SK-N-SH (cell line): ENCODE measurements at regions not wholly inside any gene's neighbourhood (a gene's known extent, or its start where the extent isn't known, plus 50 kb on each side); places are given as distances from the start of the nearest gene placed in this dataset.
A peak's percentile ranks its signal among the peaks of the same experiment; 100 is the strongest.

Source experiments
- CTCF ChIA-PET: fragments of 300-600, 350-600 bp; formaldehyde crosslinking; extraction: SDS; loops from one replicate; lab custom pipeline; 2021; lab: Yijun Ruan, JAX
- POLR2A ChIA-PET: fragments of 350-600 bp; sonication (Branson Sonifier 250); formaldehyde crosslinking; extraction: SDS; loops from one replicate; lab custom pipeline; 2020; ENCODE audit warnings: antibody characterized with exemption, inconsistent platforms; lab: Yijun Ruan, JAX
- DNase-seq: peaks from one replicate; pipeline ENCODE4 v3.0.0; 2012
- H2AFZ ChIP-seq: fragments of 200-600 bp; sonication (generic); 2 replicates; pipeline ENCODE4 v1.8.1; 2016; ENCODE audit warnings: antibody characterized with exemption, mild to moderate bottlenecking, low read depth
- H3F3A ChIP-seq: fragments of 200-600 bp; sonication (generic); replicated peaks from 2 replicates; pipeline ENCODE3; 2016; ENCODE audit warnings: antibody characterized with exemption, mild to moderate bottlenecking; ENCODE audit not compliant: insufficient read depth
- H3K27ac ChIP-seq, 2 experiments: fragments of 200-500 bp in 1 of 2; fragments of 200-600 bp in 1 of 2; sonication (Bioruptor generic) in 1 of 2; sonication (generic), shearing (Covaris generic) in 1 of 2; 2 replicates each; pipeline versions ENCODE4 v1.5.1 to v1.6.1; 2014 to 2016; ENCODE audit warnings: low read depth in 2 of 2, inconsistent platforms in 1 of 2, low read length in 1 of 2, mild to moderate bottlenecking in 1 of 2, mixed read lengths in 1 of 2
- H3K27me3 ChIP-seq: fragments of 200-600 bp; sonication (generic), shearing (Covaris generic); 2 replicates; pipeline ENCODE4 v1.6.1; 2016; ENCODE audit warnings: mixed run types; ENCODE audit not compliant: insufficient read depth
- H3K36me3 ChIP-seq, 2 experiments: fragments of 200-500 bp in 1 of 2; fragments of 200-600 bp in 1 of 2; sonication (Bioruptor generic) in 1 of 2; sonication (generic) in 1 of 2; replicated peaks in 1 of 2; 2 replicates each; pipeline versions ENCODE3 to v1.5.1; 2014 to 2016; ENCODE audit warnings: low read length in 1 of 2, mild to moderate bottlenecking in 1 of 2; ENCODE audit not compliant: insufficient read depth in 2 of 2, control insufficient read depth in 1 of 2
- H3K4me1 ChIP-seq, 2 experiments: fragments of 200-500 bp in 1 of 2; fragments of 200-600 bp in 1 of 2; sonication (Bioruptor generic) in 1 of 2; sonication (generic), shearing (Covaris generic) in 1 of 2; 2 replicates each; pipeline versions ENCODE4 v1.5.1 to v1.6.1; 2014 to 2016; ENCODE audit warnings: low read depth in 1 of 2, low read length in 1 of 2, mixed run types in 1 of 2; ENCODE audit not compliant: insufficient read depth in 2 of 2, control insufficient read depth in 1 of 2
- H3K4me2 ChIP-seq: fragments of 200-600 bp; sonication (generic), shearing (Covaris generic); 2 replicates; pipeline ENCODE4 v1.6.1; 2017; ENCODE audit warnings: mixed run types
- H3K4me3 ChIP-seq, 2 experiments: fragments of 200-500 bp in 1 of 2; fragments of 200-600 bp in 1 of 2; sonication (Bioruptor generic) in 1 of 2; sonication (generic), shearing (Covaris generic) in 1 of 2; 2 replicates each; pipeline versions ENCODE4 v1.5.1 to v1.8.1; 2014 to 2016; ENCODE audit warnings: low read depth in 2 of 2, inconsistent platforms in 1 of 2, low read length in 1 of 2, mild to moderate bottlenecking in 1 of 2, mixed read lengths in 1 of 2, moderate library complexity in 1 of 2
- H3K79me2 ChIP-seq: fragments of 200-600 bp; sonication (generic); 2 replicates; pipeline ENCODE4 v1.8.1; 2017; ENCODE audit warnings: mild to moderate bottlenecking; ENCODE audit not compliant: insufficient read depth
- H3K9ac ChIP-seq: fragments of 200-600 bp; sonication (generic); 2 replicates; pipeline ENCODE4 v1.6.1; 2017; ENCODE audit warnings: mixed run types
- H3K9me2 ChIP-seq: fragments of 200-600 bp; sonication (generic); 2 replicates; pipeline ENCODE4 v1.6.1; 2017; ENCODE audit warnings: mixed run types
- H3K9me3 ChIP-seq: fragments of 200-600 bp; sonication (generic); 2 replicates; pipeline ENCODE4 v1.6.1; 2017; ENCODE audit warnings: mixed run types, mild to moderate bottlenecking, moderate library complexity
- H4K20me1 ChIP-seq: fragments of 200-600 bp; sonication (generic); 2 replicates; pipeline ENCODE4 v1.6.1; 2017; ENCODE audit warnings: mild to moderate bottlenecking, mixed run types; ENCODE audit not compliant: insufficient read depth
- EP300 ChIP-seq, 2 experiments: IDR thresholded peaks; 2 replicates each; pipeline versions ENCODE4 v1.4.0 to v1.6.1; 2012; ENCODE audit warnings: borderline replicate concordance in 1 of 2, low read depth in 1 of 2, low read length in 1 of 2
- EZH2phosphoT487 ChIP-seq: fragments of 200-600 bp; sonication (generic); IDR thresholded peaks from 2 replicates; pipeline ENCODE4 v1.6.1; 2017; ENCODE audit warnings: low read depth, mixed run types, mild to moderate bottlenecking, antibody characterized with exemption, moderate library complexity, borderline replicate concordance
- FOXJ3 ChIP-seq: sonication (generic); formaldehyde crosslinking; IDR thresholded peaks from 2 replicates; pipeline ENCODE4 v1.5.1; 2020; ENCODE audit warnings: mild to moderate bottlenecking, missing genetic modification reagents
- GABPA ChIP-seq: IDR thresholded peaks from 2 replicates; pipeline ENCODE4 v1.4.0; 2012; ENCODE audit warnings: low read depth, mild to moderate bottlenecking
- GATA2 ChIP-seq: sonication (generic); formaldehyde crosslinking; IDR thresholded peaks from 2 replicates; pipeline ENCODE4 v1.5.0; 2020; ENCODE audit warnings: mild to moderate bottlenecking, missing genetic modification reagents
- MEF2A ChIP-seq: IDR thresholded peaks from 2 replicates; pipeline ENCODE4 v1.4.0; 2012; ENCODE audit warnings: low read depth, borderline replicate concordance
- MXI1 ChIP-seq: IDR thresholded peaks from 2 replicates; pipeline ENCODE4 v1.6.1; 2012; ENCODE audit warnings: mild to moderate bottlenecking, low read depth, low read length, improper control_type of control experiment
- NFIC ChIP-seq: IDR thresholded peaks from 2 replicates; pipeline ENCODE4 v1.4.0; 2012; ENCODE audit warnings: borderline replicate concordance
- NRF1 ChIP-seq: IDR thresholded peaks from 2 replicates; pipeline ENCODE4 v1.6.1; 2012; ENCODE audit warnings: low read depth, mild to moderate bottlenecking, low read length
- POLR2AphosphoS5 ChIP-seq: IDR thresholded peaks from 2 replicates; pipeline ENCODE4 v1.6.1; 2012; ENCODE audit warnings: low read depth, low read length
- RXRA ChIP-seq: IDR thresholded peaks from 2 replicates; pipeline ENCODE4 v1.4.0; 2012; ENCODE audit warnings: low read depth, mild to moderate bottlenecking, borderline replicate concordance
- SIN3A ChIP-seq: IDR thresholded peaks from 2 replicates; pipeline ENCODE4 v1.6.1; 2012; ENCODE audit warnings: low read depth, mild to moderate bottlenecking, low read length, moderate library complexity, borderline replicate concordance
- TAF1 ChIP-seq: IDR thresholded peaks from 2 replicates; pipeline ENCODE4 v1.6.1; 2012; ENCODE audit warnings: low read depth, mild to moderate bottlenecking, low read length, moderate library complexity, borderline replicate concordance
- TCF12 ChIP-seq: IDR thresholded peaks from 2 replicates; pipeline ENCODE4 v1.4.0; 2012
- TEAD4 ChIP-seq: IDR thresholded peaks from 2 replicates; pipeline ENCODE4 v1.4.0; 2012; ENCODE audit warnings: mild to moderate bottlenecking, borderline replicate concordance; ENCODE audit not compliant: insufficient read depth
- YY1 ChIP-seq: IDR thresholded peaks from 2 replicates; pipeline ENCODE4 v1.4.0; 2012; ENCODE audit warnings: low read depth, mild to moderate bottlenecking
- WGBS: methylation state at CpG from one replicate; pipeline ENCODE4 v1.1.6; 2017; ENCODE audit warnings: low lambda C conversion rate; 5-methylcytosine and 5-hydroxymethylcytosine counted together
- TF ChIP-seq, protein P1 (sequence below): IDR thresholded peaks from 2 replicates; pipeline ENCODE4 v1.4.0; 2012; ENCODE audit warnings: low read depth
- TF ChIP-seq, protein P2 (sequence below): IDR thresholded peaks from 2 replicates; pipeline ENCODE4 v1.4.0; 2012; ENCODE audit warnings: low read depth, borderline replicate concordance
- TF ChIP-seq, protein P3 (sequence below): fragments of 150-350 bp; IDR thresholded peaks from 2 replicates; pipeline ENCODE4 v1.6.1; 2016; ENCODE audit warnings: mild to moderate bottlenecking, low read depth, low read length
- TF ChIP-seq, protein P4 (sequence below): IDR thresholded peaks from 2 replicates; pipeline ENCODE4 v1.4.0; 2012; ENCODE audit warnings: low read depth, borderline replicate concordance

DNA sequence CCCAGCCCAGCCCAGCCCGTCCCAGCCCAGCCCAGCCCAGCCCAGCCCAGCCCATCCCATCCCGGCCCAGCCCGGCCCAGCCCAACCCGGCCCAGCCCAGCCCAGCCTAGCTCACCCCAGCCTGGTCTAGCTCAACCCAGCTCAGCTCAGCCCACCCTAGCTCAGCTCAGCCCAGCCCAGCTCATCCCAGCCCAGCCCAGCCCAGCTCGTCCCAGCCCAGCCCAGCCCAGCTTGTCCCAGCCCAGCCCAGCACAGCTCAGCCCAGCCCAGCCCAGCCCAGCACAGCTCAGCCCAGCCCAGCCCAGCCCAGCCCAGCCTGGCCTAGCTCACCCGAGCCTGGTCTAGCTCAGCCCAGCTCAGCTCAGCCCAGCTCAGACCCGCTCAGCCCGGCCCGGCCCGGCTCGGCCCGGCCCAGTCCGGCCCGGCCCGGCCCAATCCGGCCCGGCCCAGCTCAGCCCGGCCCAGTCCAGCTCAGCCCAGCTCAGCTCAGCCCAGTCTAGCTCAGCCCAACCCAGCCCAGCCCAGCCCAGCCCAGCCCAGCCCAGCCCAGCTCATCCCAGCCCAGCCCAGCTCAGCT, 184.7 kb downstream of the TMEM121 start:
- Histone ChIP-seq H3K27me3 (no peaks in the 10 kb centered on the region), H3F3A (no peaks in the 10 kb centered on the region), H4K20me1 (no peaks in the 10 kb centered on the region), H3K4me1 (no peaks in the 10 kb centered on the region; a peak in 1 of 4 replicates)
- TF ChIP-seq EZH2phosphoT487 (no peak), TAF1 (no peak), NRF1 (no peak), TCF12 (no peak), GABPA (no peak), GATA2 (CRISPR knock-in tag) (no peak), NFIC (no peak), RXRA (no peak), TEAD4 (no peak), SIN3A (no peak)
- TF ChIP-seq, protein P1, sequence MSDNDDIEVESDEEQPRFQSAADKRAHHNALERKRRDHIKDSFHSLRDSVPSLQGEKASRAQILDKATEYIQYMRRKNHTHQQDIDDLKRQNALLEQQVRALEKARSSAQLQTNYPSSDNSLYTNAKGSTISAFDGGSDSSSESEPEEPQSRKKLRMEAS: no peak
- TF ChIP-seq, protein P2, sequence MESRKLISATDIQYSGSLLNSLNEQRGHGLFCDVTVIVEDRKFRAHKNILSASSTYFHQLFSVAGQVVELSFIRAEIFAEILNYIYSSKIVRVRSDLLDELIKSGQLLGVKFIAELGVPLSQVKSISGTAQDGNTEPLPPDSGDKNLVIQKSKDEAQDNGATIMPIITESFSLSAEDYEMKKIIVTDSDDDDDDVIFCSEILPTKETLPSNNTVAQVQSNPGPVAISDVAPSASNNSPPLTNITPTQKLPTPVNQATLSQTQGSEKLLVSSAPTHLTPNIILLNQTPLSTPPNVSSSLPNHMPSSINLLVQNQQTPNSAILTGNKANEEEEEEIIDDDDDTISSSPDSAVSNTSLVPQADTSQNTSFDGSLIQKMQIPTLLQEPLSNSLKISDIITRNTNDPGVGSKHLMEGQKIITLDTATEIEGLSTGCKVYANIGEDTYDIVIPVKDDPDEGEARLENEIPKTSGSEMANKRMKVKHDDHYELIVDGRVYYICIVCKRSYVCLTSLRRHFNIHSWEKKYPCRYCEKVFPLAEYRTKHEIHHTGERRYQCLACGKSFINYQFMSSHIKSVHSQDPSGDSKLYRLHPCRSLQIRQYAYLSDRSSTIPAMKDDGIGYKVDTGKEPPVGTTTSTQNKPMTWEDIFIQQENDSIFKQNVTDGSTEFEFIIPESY: no peak
- TF ChIP-seq, all 33 proteins: peak for 0
- CTCF ChIA-PET: no interaction called here
- Histone ChIP-seq H3K9me3 (no peaks in the 10 kb centered on the region), H3K79me2 (no peaks in the 10 kb centered on the region), H3K4me2 (no peak overlapping the region), H3K4me3 (no peak overlapping the region), H3K9ac (no peak overlapping the region), H3K27ac (no peak overlapping the region), H2AFZ (no peak overlapping the region), H3K9me2 (no peaks in the 10 kb centered on the region), H3K36me3 (no peaks in the 10 kb centered on the region)
- 20% methylated on average over 1 of the region's 18 CpGs for WGBS
- no peak for DNase-seq
- POLR2A ChIA-PET: no interaction called here

DNA sequence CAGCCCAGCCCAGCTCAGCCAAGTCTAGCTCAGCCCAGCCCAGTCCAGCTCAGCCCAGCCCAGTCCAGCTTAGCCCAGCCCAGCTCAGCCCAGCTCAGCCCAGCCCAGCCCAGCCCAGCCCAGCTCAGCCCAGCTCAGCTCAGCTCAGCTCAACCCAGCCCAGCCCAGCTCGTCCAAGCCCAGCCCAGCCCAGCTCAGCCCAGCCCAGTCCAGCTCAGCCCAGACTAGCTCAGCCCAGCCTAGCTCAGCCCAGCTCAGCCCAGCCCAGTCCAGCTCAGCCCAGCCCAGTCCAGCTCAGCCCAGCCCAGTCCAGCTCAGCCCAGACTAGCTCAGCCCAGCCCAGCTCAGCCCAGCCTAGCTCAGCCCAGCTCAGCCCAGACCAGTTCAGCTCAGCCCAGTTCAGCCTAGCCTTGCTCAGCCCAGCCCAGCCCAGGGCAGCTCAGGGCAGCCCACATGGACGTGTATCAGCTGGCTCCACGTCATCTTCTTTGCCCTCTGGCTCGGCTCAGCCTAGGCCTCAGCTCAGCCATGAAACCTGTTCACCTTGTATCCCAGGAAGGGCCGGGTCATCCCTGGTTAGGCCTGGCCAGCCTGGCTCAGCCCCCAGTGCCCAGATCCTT, 185.6 kb downstream of the TMEM121 start:
- Histone ChIP-seq H3K27me3 (no peaks in the 10 kb centered on the region), H3K9me3 (no peaks in the 10 kb centered on the region), H3K27ac (peak overlapping the region in 1 of 2 experiments; percentile 61; a peak in 2 of 4 replicates), H3K4me2 (no peak overlapping the region), H3K36me3 (no peaks in the 10 kb centered on the region), H3K9me2 (no peaks in the 10 kb centered on the region), H2AFZ (no peak overlapping the region), H3K4me3 (no peak overlapping the region), H4K20me1 (no peaks in the 10 kb centered on the region), H3F3A (no peaks in the 10 kb centered on the region), H3K4me1 (no peaks in the 10 kb centered on the region; a peak in 1 of 4 replicates), H3K79me2 (no peaks in the 10 kb centered on the region), H3K9ac (no peak overlapping the region)
- no peak for TF ChIP-seq FOXJ3 (CRISPR knock-in tag)
- TF ChIP-seq MXI1: no peak
- TF ChIP-seq SIN3A: no peak
- TF ChIP-seq YY1: no peak
- no peak for TF ChIP-seq POLR2AphosphoS5
- TF ChIP-seq, protein P3, sequence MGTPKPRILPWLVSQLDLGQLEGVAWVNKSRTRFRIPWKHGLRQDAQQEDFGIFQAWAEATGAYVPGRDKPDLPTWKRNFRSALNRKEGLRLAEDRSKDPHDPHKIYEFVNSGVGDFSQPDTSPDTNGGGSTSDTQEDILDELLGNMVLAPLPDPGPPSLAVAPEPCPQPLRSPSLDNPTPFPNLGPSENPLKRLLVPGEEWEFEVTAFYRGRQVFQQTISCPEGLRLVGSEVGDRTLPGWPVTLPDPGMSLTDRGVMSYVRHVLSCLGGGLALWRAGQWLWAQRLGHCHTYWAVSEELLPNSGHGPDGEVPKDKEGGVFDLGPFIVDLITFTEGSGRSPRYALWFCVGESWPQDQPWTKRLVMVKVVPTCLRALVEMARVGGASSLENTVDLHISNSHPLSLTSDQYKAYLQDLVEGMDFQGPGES: no peak
- TF ChIP-seq MEF2A: no peak
- TF ChIP-seq EP300 (IDR thresholded peaks at IDR 0.05; ENCODE audit: borderline replicate concordance in 1 of 2, low read depth in 1 of 2, low read length in 1 of 2): no peak
- TF ChIP-seq, protein P1: no peak
- TF ChIP-seq, protein P4, sequence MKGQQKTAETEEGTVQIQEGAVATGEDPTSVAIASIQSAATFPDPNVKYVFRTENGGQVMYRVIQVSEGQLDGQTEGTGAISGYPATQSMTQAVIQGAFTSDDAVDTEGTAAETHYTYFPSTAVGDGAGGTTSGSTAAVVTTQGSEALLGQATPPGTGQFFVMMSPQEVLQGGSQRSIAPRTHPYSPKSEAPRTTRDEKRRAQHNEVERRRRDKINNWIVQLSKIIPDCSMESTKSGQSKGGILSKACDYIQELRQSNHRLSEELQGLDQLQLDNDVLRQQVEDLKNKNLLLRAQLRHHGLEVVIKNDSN: no peak
- WGBS: 49% methylated on average over 4 of the region's 5 CpGs
- POLR2A ChIA-PET: no interaction called here
- peak; percentile 40 for DNase-seq
- CTCF ChIA-PET: no interaction called here
